ENCODE measurements at regions not wholly inside any gene's neighbourhood (a gene's known extent, or its start where the extent isn't known, plus 50 kb on each side); places are given as distances from the start of the nearest gene placed in this dataset.

- H3K4me3 ChIP-seq (ENCODE audit: low read length): no peak overlapping the region
- no peak for TF ChIP-seq CTCF (IDR thresholded peaks at IDR 0.05; ENCODE audit: insufficient read depth, low read depth, low read length, missing control alignments)
- DNase-seq (ENCODE audit: low read depth): no peak
These were observed 375.0 kb upstream of the EEF2KMT start for GRCh38 chr16:5472552-5472951.

- H3K4me3 ChIP-seq (ENCODE audit: low read length): no peak overlapping the region
- no peak for DNase-seq (ENCODE audit: low read depth)
- TF ChIP-seq CTCF (IDR thresholded peaks at IDR 0.05; ENCODE audit: insufficient read depth, low read depth, low read length, missing control alignments): no peak
These were observed 370.9 kb upstream of the EEF2KMT start for GRCh38 chr16:5468488-5468887.

- H3K4me3 ChIP-seq (ENCODE audit: low read length): no peak overlapping the region
- no peak for TF ChIP-seq CTCF (IDR thresholded peaks at IDR 0.05; ENCODE audit: insufficient read depth, low read depth, low read length, missing control alignments)
- no peak for DNase-seq (ENCODE audit: low read depth)
These were observed 370.0 kb upstream of the EEF2KMT start for GRCh38 chr16:5467552-5467951.

- no peak for DNase-seq (ENCODE audit: low read depth)
- TF ChIP-seq CTCF (IDR thresholded peaks at IDR 0.05; ENCODE audit: insufficient read depth, low read depth, low read length, missing control alignments): no peak
- H3K4me3 ChIP-seq (ENCODE audit: low read length): no peak overlapping the region
These were observed 369.0 kb upstream of the EEF2KMT start for GRCh38 chr16:5466551-5466950.

GRCh38 chr16:5465714-5466113 is 368.1 kb upstream of the EEF2KMT start:
- DNase-seq (ENCODE audit: low read depth): no peak
- H3K4me3 ChIP-seq (ENCODE audit: low read length): no peak overlapping the region
- no peak for TF ChIP-seq CTCF (IDR thresholded peaks at IDR 0.05; ENCODE audit: insufficient read depth, low read depth, low read length, missing control alignments)

GRCh38 chr16:5463820-5464219 is 366.2 kb upstream of the EEF2KMT start:
- no peak for TF ChIP-seq CTCF (IDR thresholded peaks at IDR 0.05; ENCODE audit: insufficient read depth, low read depth, low read length, missing control alignments)
- H3K4me3 ChIP-seq (ENCODE audit: low read length): no peak overlapping the region
- no peak for DNase-seq (ENCODE audit: low read depth)

- no peak overlapping the region for H3K4me3 ChIP-seq (ENCODE audit: low read length)
- DNase-seq (ENCODE audit: low read depth): no peak
- TF ChIP-seq CTCF (IDR thresholded peaks at IDR 0.05; ENCODE audit: insufficient read depth, low read depth, low read length, missing control alignments): no peak
These were observed 364.0 kb upstream of the EEF2KMT start for GRCh38 chr16:5461574-5461973.

All from epithelial cell of esophagus (primary cell).